Thyroid gland (tissue), 4 donors: ENCODE measurements at regions not wholly inside any gene's neighbourhood (a gene's known extent, or its start where the extent isn't known, plus 50 kb on each side); places are given as distances from the start of the nearest gene placed in this dataset.

Experiments used
- POLR2A ChIP-seq, 2 donors: fragments of 450-650 bp; IDR thresholded peaks; one replicate each; pipeline ENCODE4 v1.6.1; 2017; ENCODE audit warnings: antibody characterized with exemption in 2 of 2, mild to moderate bottlenecking in 2 of 2, moderate library complexity in 1 of 2
- TF ChIP-seq, protein P1 (sequence below), 6 experiments: fragments of 200-600 bp in 3 of 6; fragments of 450-650 bp in 3 of 6; sonication (generic) in 3 of 6; IDR thresholded peaks; one replicate each; pipeline ENCODE4 v1.5.1; 2016 to 2019; ENCODE audit warnings: antibody characterized with exemption in 6 of 6, mild to moderate bottlenecking in 2 of 6, inconsistent platforms in 1 of 6, moderate library complexity in 1 of 6

DNA sequence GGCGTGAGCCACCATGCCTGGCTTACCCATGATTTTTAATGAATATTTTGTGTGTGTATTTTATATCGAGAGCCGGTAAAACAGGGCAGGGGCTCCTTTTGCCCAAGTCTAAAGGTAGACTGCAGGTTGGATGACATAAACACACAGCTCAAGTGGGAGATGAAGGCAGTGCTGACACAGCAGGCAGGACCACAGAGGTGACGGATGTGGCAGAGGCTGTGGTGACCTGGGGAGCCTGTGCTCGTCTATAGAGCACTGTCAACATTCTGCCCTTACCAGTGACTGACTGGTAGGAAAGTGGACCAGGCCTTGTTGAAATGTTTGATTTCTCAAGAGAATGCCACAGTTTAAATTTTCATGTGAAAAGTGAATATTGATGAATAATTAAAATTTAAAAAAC, 137.5 kb downstream of the ZFP64 start:
- no peak for TF ChIP-seq POLR2A (IDR thresholded peaks at IDR 0.05)
- TF ChIP-seq, protein P1, sequence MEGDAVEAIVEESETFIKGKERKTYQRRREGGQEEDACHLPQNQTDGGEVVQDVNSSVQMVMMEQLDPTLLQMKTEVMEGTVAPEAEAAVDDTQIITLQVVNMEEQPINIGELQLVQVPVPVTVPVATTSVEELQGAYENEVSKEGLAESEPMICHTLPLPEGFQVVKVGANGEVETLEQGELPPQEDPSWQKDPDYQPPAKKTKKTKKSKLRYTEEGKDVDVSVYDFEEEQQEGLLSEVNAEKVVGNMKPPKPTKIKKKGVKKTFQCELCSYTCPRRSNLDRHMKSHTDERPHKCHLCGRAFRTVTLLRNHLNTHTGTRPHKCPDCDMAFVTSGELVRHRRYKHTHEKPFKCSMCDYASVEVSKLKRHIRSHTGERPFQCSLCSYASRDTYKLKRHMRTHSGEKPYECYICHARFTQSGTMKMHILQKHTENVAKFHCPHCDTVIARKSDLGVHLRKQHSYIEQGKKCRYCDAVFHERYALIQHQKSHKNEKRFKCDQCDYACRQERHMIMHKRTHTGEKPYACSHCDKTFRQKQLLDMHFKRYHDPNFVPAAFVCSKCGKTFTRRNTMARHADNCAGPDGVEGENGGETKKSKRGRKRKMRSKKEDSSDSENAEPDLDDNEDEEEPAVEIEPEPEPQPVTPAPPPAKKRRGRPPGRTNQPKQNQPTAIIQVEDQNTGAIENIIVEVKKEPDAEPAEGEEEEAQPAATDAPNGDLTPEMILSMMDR (IDR thresholded peaks at IDR 0.05): no peak
